IPS-NIHi7 (cell line): ENCODE measurements at regions not wholly inside any gene's neighbourhood (a gene's known extent, or its start where the extent isn't known, plus 50 kb on each side); places are given as distances from the start of the nearest gene placed in this dataset.

ENCODE experiments used
- DNase-seq: peaks from one replicate; pipeline ENCODE4 v3.0.0; 2012; ENCODE audit warnings: mixed read lengths; ENCODE audit errors: extremely low spot score

DNA sequence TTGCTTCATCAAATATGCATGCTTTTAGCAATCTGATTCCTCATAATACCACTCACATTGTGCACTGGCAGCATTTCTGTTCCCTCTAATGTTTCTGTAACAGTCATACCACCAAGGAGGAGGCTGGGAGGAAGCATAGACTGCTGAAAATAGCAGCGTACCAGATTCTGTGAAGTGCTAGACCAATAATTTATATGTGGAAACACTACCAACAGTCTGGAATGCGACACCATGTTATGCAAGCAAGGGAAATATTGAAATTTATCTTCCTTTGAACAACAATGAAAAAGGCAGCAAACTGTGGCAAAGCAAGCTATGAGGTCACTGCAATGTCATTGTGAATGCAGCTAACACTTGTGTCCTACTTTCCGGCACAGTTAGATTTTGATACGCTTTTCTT is 1388.0 kb downstream of the EFNB2 start:
- DNase-seq, result no peak

- DNase-seq, result no peak
Observed at GRCh38 chr13:105144936-105145335, 1390.5 kb downstream of the EFNB2 start.

DNA sequence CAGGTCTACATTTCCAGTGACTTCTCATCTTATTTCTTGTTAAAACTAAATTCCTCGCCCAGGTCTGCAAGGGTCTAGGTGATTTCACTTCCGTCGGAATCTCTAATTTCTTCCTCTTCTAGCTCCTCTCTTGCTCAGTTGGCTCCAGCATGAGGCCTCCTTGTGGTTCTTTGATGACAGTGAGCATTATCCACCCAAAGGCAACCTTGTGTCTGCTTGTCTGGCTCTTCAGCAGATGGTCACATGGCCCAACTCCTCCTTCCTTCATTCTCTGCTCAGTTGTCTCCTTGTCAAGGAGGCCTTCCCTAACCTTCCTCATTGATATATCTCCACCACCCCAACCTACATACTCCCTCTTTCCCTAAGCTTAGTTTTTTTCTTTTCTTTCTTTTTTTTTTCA is 1391.4 kb downstream of the EFNB2 start:
- DNase-seq, result no peak

- no peak for DNase-seq
Observed at GRCh38 chr13:105142556-105142955, 1392.9 kb downstream of the EFNB2 start.

GRCh38 chr13:105139380-105140285 is 1395.8 kb downstream of the EFNB2 start:
- DNase-seq, result no peak

DNA sequence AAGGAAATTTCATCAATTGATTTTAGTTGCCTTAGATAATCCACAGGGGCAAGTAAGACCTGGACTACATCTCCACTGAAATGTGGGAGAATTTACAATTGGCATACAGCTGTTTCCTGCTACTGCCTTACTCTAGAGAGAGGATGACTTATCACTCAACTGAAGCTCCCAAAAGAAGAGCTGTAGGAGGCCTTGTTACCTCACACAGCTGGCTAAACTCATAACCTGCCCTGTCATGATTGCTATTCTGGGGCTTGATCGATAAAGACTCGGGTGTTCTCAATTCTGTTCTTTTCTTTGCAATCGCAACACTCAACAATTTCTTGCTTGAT is 1396.4 kb downstream of the EFNB2 start:
- no peak for DNase-seq

GRCh38 chr13:105135852-105136615 is 1399.4 kb downstream of the EFNB2 start:
- no peak for DNase-seq

DNA sequence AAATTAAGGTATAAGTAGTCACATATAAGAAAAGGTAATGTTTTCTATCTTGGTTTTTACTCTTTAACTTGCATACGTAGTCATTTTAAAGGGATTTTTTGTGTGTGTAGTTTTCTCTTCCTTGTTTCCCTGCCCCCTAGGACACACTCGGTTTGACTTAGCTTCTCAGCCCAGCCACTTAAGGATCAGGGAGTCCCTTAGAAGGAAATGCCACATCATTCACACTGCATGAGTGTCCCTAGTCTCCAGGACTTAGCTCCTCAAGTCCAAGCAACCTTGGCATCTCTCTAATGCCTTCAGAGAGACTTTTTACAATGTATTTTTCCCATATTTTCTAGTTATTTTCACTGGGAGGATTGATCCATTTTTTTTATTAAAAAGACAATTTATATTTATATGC is 1407.7 kb downstream of the EFNB2 start:
- DNase-seq, result peak; percentile 10

- DNase-seq, result no peak
Observed at GRCh38 chr13:105121221-105121620, 1414.2 kb downstream of the EFNB2 start.

GRCh38 chr13:105118426-105118985 is 1417.0 kb downstream of the EFNB2 start:
- no peak for DNase-seq

DNA sequence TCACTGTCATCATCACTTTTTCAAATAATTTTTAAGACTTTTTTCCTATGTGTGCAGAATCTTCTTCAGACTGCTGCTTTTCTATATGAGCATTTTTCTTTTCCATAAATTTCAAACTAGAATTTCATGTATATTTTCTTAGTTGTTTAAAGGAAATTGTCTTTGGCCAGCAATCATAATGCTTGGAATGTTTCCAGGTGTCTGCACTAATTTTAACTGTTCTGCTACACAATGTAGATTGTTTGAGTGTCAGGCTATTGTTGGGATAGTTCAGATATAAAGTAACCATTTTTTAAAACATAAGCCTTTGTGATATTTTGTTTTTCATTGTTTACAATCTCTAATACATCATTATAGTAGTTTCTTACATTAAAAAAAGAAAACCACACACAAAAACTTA is 1418.5 kb downstream of the EFNB2 start:
- no peak for DNase-seq

DNA sequence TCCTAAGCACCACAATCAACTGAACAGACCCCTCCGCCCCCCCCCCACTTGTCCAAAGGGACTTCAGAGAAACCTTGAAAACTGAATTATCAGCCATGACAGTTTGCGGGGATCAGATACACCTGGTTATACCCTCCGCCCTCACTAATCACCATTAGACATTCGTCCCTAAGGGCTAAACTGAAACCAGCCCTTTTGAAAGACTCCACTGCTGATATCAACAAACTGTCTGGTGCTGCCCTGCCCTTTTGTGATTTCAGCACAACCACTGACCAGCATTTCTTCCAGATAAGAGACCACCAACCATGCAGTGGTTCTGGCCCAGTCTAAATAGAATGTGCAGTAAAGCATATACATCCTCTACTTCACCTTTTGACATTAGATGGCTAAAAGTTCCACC is 1422.9 kb downstream of the EFNB2 start:
- DNase-seq, result no peak

- DNase-seq, result no peak
Observed at GRCh38 chr13:105107781-105108180, 1427.7 kb downstream of the EFNB2 start.

DNA sequence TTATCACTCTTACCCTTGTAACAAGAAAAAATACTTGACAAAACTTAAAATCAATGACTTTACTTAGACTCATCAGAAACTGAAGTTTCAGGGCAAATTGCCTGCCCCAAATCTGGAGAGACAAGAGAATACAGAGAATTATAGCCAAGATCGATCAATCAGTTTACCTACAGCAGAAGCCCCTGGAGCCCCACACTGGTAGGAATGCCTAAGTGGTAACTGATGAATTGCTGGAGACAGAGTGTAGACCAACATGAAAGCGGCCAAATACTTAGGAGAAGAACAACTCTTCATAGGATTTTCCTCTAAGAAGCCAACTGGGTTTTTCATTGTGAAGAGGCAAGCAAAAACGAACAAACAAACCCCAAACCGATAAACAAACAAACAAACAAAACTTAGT is 1430.0 kb downstream of the EFNB2 start:
- DNase-seq, result no peak

- DNase-seq, result no peak
Observed at GRCh38 chr13:105097521-105097920, 1437.9 kb downstream of the EFNB2 start.

DNA sequence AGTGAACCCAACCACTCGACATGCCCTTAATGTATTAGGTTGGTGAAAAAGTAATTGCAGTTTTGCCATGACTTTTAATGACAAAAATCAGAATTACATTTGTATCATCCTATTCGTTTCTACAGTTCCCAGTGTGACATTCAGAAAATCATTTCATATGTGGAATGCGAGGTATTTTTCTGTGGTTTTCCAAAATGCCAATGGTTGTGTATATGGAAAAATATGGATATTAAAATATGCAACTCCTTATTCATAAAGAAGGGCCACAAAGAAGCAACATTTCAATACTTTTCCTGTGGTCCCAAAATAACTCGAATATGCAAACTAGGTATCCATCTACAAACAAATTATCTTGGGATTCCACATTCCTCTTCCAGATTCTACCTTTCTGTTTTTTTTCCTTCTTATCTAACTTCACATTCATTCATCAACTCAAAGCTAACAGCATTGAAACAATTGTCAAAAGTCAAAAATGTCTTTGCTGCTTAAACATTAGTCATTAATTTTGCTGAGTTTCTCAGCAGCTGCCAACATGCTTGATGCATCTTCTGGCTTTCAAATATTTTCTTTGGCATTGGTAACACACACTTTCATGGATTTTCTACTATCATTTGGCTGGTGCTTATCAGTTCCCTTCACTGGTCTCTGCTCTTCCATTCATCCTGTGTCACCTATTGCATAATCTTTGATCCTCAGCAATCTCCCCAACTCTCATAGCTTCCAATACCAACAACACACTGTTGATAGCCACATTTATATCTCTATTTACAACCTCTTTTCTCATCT is 1445.4 kb downstream of the EFNB2 start:
- no peak for DNase-seq

DNA sequence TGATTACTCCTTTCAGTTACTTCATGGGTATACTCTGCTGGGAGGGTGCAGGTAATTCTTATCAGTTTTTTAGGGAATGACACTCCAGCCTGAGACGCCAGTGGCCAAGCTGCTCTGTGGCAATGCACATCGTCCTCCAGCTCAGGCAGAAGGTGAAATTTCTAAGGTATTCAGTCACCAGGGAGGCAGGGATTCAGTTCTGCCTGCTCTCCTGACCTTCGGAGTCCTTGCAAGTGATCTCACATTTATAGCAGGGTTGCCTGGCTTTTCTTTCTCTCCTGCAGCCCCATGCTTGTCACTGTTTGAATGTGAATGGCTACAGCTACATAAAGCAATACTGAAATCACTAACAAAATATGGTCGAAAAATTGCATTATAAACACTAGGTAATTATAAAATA is 1447.5 kb downstream of the EFNB2 start:
- DNase-seq, result peak; percentile 23

DNA sequence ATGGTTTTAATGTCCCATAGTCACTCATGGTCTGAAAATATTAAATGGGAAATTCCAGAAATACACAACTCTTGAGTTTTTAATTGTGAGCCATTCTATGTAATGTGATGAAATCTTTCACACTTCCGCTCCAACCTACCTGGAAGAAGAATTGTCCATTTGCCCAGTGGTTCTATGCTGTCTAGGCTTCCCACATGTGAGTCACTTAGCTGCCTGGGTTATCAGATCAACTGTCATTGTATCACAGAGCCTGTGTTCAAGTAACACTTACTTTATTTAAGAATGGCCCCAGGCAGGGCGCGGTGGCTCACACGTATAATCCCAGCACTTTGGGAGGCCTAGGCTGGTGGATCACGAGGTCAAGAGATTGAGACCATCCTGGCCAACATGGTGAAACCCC is 1450.5 kb downstream of the EFNB2 start:
- DNase-seq, result no peak

GRCh38 chr13:105083992-105084391 is 1451.5 kb downstream of the EFNB2 start:
- DNase-seq, result no peak

- DNase-seq, result no peak
Observed at GRCh38 chr13:105074755-105075154, 1460.7 kb downstream of the EFNB2 start.

GRCh38 chr13:105073041-105073440 is 1462.4 kb downstream of the EFNB2 start:
- DNase-seq, result no peak

DNA sequence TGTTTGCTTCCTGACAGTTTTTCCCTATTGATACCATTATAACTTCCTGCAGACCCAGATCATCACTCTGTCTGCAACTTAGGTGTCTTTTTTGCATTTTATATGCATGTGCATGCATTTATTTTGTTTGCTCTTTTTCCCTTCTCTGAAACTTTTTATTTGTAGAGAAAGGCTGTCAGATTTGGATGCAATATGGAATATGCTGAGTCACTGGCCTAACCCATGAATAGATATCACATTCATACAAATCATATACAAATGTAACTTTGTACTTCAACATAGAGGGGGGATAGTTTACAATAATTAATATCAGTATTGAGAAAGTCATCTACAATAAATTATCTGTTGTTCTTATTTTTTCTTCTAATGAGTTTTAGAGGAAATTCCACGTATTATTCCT is 1465.0 kb downstream of the EFNB2 start:
- DNase-seq, result no peak
